ENCODE measurements at regions not wholly inside any gene's neighbourhood (a gene's known extent, or its start where the extent isn't known, plus 50 kb on each side); places are given as distances from the start of the nearest gene placed in this dataset.
"Not testable (repeated sequence)": the region's sequence is repeated elsewhere in the genome, so short reads cannot be mapped to it uniquely, and the experiment has no call there.

DNA sequence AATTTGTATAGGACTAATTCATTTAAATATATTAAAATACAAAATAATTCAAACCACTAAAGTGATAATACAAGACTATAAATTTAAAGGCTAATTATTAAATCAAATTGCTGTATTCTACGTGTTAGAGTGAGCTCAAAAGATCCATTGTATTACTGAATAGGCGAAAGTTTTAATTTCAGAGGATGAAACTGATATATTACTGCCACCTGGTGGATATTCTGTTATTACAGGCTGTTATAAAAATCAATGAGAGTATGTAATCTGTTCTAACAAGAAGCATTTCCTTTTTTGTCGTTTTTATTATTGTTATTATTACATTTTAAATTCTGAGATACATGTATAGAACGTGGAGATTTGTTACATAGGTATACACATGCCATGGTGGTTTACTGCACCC, 1239.6 kb upstream of the USP9Y start:
- TF ChIP-seq, protein P1, sequence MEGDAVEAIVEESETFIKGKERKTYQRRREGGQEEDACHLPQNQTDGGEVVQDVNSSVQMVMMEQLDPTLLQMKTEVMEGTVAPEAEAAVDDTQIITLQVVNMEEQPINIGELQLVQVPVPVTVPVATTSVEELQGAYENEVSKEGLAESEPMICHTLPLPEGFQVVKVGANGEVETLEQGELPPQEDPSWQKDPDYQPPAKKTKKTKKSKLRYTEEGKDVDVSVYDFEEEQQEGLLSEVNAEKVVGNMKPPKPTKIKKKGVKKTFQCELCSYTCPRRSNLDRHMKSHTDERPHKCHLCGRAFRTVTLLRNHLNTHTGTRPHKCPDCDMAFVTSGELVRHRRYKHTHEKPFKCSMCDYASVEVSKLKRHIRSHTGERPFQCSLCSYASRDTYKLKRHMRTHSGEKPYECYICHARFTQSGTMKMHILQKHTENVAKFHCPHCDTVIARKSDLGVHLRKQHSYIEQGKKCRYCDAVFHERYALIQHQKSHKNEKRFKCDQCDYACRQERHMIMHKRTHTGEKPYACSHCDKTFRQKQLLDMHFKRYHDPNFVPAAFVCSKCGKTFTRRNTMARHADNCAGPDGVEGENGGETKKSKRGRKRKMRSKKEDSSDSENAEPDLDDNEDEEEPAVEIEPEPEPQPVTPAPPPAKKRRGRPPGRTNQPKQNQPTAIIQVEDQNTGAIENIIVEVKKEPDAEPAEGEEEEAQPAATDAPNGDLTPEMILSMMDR (IDR thresholded peaks at IDR 0.05 in 8 of 11, conservative IDR thresholded peaks at IDR 0.05 in 3 of 11): peak in 3 of 11 experiments; percentile 9 to 32 (median 27)
- not testable (repeated sequence) for TF ChIP-seq POLR2A, POLR2AphosphoS5 (IDR thresholded peaks at IDR 0.05)

All from spleen (tissue), 7 donors.